ENCODE measurements at regions not wholly inside any gene's neighbourhood (a gene's known extent, or its start where the extent isn't known, plus 50 kb on each side); places are given as distances from the start of the nearest gene placed in this dataset.

DNA sequence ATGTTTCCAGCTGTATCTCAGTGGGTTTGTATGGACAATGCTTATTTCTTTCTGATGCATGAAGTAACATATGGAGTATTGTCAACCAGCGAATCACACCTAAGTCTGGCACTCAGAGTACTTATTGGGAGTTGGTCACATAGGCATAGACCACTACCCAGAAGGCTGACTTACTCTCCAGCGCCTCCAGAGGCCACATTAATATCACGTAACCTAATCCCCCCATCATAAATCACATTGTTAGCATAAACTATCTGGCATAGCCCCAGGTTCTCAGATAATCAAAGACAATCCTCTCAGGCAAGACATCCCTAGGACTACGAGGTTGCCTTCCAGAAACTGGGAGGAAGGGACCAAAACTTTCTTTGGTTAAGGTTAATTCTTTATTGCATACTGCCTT is 560.5 kb upstream of the PABPC4L start:
- WGBS, result 67% methylated on average over 4 of the region's 4 CpGs
- intact Hi-C loops (cut with DNase I), result no loop called here
- no peak for ATAC-seq
- no peaks in the 10 kb centered on the region for H3K9me3 ChIP-seq (ENCODE audit: control insufficient read depth, low read length)
- no peak overlapping the region for H3K27ac ChIP-seq (ENCODE audit: low read length)
- H3K27me3 ChIP-seq (ENCODE audit: control insufficient read depth, insufficient read depth), result no peaks in the 10 kb centered on the region
- no peak for DNase-seq
- H3K4me3 ChIP-seq (ENCODE audit: low read length), result no peak overlapping the region
- H3K4me1 ChIP-seq (ENCODE audit: control insufficient read depth, insufficient read depth, low read length), result no peaks in the 10 kb centered on the region

DNA sequence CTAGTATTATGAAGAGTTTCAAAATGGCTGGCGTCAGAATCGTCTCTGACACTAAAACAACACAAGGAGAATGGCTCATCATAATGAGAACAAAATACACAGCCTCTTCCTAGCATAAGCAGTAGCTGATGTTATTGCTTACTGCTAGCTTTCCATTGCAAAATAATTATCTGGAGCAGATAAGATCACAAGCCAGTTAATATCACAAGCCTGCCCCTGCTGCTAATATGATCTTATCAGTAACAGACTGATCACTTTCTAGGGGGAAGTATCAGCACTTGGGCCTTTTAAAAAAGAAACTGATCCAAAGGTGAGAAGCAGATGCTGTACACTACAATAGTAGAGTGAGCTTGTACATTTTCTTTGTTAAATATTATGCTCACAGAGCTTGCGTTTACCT is 554.8 kb upstream of the PABPC4L start:
- Histone ChIP-seq H3K9me3 (ENCODE audit: control insufficient read depth, low read length) (no peaks in the 10 kb centered on the region), H3K27ac (ENCODE audit: low read length) (no peak overlapping the region), H3K27me3 (ENCODE audit: control insufficient read depth, insufficient read depth) (no peaks in the 10 kb centered on the region), H3K4me1 (ENCODE audit: control insufficient read depth, insufficient read depth, low read length) (no peaks in the 10 kb centered on the region), H3K4me3 (ENCODE audit: low read length) (no peak overlapping the region)
- DNase-seq (no peak), ATAC-seq (no peak)
- intact Hi-C loops (cut with DNase I), result no loop called here
- 85% methylated on average over 3 of the region's 3 CpGs for WGBS

DNA sequence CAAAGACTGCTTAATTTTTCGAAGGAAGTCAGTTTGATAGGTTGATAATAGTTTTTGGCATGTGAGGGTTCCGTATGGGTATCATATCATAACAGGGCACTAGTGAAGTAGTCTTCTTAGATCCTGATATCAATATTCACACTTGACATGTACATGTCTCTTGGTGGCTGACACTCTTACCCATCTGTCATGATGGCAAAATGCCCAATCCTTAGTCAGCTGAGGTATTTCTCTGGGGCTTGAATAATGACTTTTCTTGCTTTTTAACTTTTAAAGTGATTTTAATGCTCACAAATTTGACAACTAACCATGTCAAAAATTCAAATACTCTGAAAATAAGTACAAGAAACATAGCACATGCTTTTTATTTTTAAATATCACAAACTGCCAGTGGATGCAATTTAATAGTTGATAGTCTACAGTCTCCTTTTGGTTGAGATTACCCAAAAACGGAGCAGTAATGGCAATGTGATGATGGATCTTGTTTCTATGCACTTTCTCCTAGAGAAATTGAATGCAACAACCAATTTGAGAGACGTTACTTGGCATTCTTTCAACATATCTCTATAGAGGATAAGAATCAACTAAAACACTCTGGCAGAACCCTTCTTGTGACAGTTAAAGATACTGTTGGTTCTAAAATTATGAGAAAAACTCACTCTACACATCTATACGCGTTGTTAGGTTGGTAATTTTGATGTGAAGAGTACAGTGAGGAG is 552.9 kb upstream of the PABPC4L start:
- Histone ChIP-seq H3K4me3 (ENCODE audit: low read length) (no peak overlapping the region), H3K4me1 (ENCODE audit: control insufficient read depth, insufficient read depth, low read length) (no peaks in the 10 kb centered on the region), H3K9me3 (ENCODE audit: control insufficient read depth, low read length) (no peaks in the 10 kb centered on the region), H3K27ac (ENCODE audit: low read length) (no peak overlapping the region), H3K27me3 (ENCODE audit: control insufficient read depth, insufficient read depth) (no peaks in the 10 kb centered on the region)
- WGBS, result 42% methylated on average over 6 of the region's 6 CpGs
- DNase-seq (no peak), ATAC-seq (no peak)
- intact Hi-C loops (cut with DNase I), result no loop called here

DNA sequence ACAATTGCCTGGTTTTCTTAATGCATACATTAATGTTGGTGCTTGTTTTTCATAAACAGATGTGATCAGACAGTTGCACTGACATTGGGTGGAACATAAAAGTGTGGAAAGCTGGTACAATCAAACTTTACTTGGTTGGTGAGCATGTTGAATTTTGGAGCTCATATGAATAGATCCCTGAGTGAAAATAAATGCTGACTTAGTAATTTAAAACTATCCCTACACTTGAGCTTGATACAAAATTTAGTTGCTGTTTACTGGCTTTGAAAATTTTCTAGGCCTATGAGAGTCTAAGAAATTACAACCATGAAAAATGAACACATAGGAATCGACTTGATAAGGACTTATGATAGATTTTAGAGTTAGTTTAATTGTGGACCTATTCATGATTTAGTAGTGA is 551.8 kb upstream of the PABPC4L start:
- WGBS, result 68% methylated on average over 1 of the region's 1 CpG
- H3K4me1 ChIP-seq (ENCODE audit: control insufficient read depth, insufficient read depth, low read length), result no peaks in the 10 kb centered on the region
- no peak for DNase-seq
- no peaks in the 10 kb centered on the region for H3K27me3 ChIP-seq (ENCODE audit: control insufficient read depth, insufficient read depth)
- no peaks in the 10 kb centered on the region for H3K9me3 ChIP-seq (ENCODE audit: control insufficient read depth, low read length)
- intact Hi-C loops (cut with DNase I), result no loop called here
- no peak overlapping the region for H3K27ac ChIP-seq (ENCODE audit: low read length)
- ATAC-seq, result no peak
- no peak overlapping the region for H3K4me3 ChIP-seq (ENCODE audit: low read length)

DNA sequence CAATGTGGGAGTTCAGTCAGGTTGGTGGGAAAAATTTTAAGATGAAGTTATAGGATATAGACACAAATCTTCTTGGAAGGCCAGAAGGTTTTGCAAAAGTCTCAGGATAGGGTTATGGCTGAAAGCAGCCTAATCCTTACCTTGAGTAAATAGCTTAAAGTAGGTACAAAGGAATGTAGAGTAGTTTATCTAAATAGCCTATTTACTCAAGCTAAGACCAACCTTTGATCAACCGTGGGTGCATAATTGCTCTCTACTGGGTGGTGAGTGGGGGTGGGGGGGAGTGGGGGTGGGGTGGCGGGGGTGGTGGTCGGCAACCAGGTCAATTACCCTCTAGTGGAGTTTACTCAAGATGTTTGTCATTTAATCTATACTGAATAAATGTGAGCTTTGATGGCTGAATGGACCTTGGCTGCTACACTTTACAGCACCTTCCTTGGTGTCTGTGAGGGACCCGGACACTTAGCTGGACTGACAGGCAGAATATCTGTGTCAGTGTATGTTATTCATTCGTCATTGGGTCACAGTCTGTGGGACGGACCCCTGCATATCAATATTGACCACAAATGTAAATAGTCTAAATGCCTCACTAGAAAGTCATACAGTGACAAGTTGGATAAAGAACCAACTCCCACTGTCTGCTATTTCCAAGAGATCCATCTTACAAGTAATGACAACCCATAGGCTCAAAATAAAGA is 545.7 kb upstream of the PABPC4L start:
- H3K4me1 ChIP-seq (ENCODE audit: control insufficient read depth, insufficient read depth, low read length), result no peaks in the 10 kb centered on the region
- no peak overlapping the region for H3K27ac ChIP-seq (ENCODE audit: low read length)
- H3K4me3 ChIP-seq (ENCODE audit: low read length), result no peak overlapping the region
- ATAC-seq (no peak), DNase-seq (no peak)
- H3K9me3 ChIP-seq (ENCODE audit: control insufficient read depth, low read length), result no peaks in the 10 kb centered on the region
- WGBS, result 64% methylated on average over 6 of the region's 6 CpGs
- intact Hi-C loops (cut with DNase I), result no loop called here
- no peaks in the 10 kb centered on the region for H3K27me3 ChIP-seq (ENCODE audit: control insufficient read depth, insufficient read depth)

DNA sequence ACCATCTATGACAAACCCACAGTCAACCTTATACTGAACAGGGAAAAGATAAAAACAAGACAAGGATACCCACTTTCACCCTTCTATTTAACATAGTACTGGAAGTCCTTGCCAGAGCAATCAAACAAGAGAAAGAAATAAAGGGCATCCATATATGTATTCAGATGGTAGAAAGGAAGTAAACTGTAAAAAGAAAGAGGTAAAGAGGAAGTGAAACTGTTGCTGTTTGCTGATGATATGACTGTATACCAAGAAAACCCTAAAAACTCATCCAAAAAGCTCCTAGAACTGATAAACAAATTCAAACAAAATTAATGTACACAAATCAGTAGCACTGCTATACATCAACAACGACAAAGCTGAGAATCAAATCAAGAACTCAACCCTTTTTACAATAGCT is 538.7 kb upstream of the PABPC4L start:
- no peaks in the 10 kb centered on the region for H3K9me3 ChIP-seq (ENCODE audit: control insufficient read depth, low read length)
- intact Hi-C loops (cut with DNase I), result no loop called here
- H3K27ac ChIP-seq (ENCODE audit: low read length), result no peak overlapping the region
- H3K4me1 ChIP-seq (ENCODE audit: control insufficient read depth, insufficient read depth, low read length), result no peaks in the 10 kb centered on the region
- H3K4me3 ChIP-seq (ENCODE audit: low read length), result no peak overlapping the region
- no peak for ATAC-seq
- 85% methylated on average over 1 of the region's 1 CpG for WGBS
- DNase-seq, result no peak
- H3K27me3 ChIP-seq (ENCODE audit: control insufficient read depth, insufficient read depth), result no peaks in the 10 kb centered on the region

DNA sequence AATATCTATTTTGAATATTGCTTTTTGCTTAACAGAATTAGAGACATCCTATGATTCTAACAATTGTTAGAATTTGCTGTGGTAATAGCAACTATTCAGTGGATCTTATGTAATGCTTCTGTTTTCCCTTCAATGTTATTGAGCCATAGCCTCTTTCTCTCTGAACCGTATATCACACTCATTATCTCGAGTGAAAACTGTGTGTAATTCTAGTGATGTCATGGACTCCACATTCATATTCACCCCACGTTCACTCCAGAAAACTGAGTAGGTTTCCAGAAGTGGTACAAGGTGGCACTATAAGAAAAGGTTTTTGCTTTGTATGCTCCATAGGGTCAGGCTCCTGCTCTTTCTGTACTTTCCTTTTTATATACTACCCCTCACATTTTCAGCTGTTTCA is 534.3 kb upstream of the PABPC4L start:
- Histone ChIP-seq H3K27ac (ENCODE audit: low read length) (no peak overlapping the region), H3K9me3 (ENCODE audit: control insufficient read depth, low read length) (no peaks in the 10 kb centered on the region), H3K4me1 (ENCODE audit: control insufficient read depth, insufficient read depth, low read length) (no peaks in the 10 kb centered on the region), H3K27me3 (ENCODE audit: control insufficient read depth, insufficient read depth) (no peaks in the 10 kb centered on the region), H3K4me3 (ENCODE audit: low read length) (no peak overlapping the region)
- intact Hi-C loops (cut with DNase I), result no loop called here
- DNase-seq (no peak), ATAC-seq (no peak)
- 51% methylated on average over 3 of the region's 3 CpGs for WGBS

DNA sequence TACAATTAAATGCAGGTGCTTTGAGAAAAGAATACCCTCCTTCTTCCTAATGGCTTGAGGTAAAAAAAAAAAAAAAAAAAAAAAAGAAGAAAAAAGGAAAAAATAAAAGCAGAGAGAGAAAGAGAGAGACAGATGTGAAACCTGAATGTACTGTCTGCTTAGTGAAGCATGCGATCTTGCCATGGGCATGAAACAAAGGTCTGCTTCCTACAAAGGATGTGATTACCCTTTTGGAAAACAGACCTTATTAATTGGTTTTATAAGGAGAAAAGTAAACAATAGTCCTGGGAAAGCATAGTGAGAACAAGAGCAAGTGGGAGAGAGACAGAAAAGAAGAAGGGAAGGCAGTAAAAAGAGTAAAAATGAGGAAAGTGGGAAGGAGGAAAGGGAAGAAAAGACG is 526.1 kb upstream of the PABPC4L start:
- DNase-seq (no peak), ATAC-seq (no peak)
- Histone ChIP-seq H3K27ac (ENCODE audit: low read length) (no peak overlapping the region), H3K9me3 (ENCODE audit: control insufficient read depth, low read length) (no peaks in the 10 kb centered on the region), H3K4me3 (ENCODE audit: low read length) (no peak overlapping the region), H3K27me3 (ENCODE audit: control insufficient read depth, insufficient read depth) (no peaks in the 10 kb centered on the region), H3K4me1 (ENCODE audit: control insufficient read depth, insufficient read depth, low read length) (no peaks in the 10 kb centered on the region)
- intact Hi-C loops (cut with DNase I), result no loop called here
- WGBS, result 81% methylated on average over 2 of the region's 2 CpGs

DNA sequence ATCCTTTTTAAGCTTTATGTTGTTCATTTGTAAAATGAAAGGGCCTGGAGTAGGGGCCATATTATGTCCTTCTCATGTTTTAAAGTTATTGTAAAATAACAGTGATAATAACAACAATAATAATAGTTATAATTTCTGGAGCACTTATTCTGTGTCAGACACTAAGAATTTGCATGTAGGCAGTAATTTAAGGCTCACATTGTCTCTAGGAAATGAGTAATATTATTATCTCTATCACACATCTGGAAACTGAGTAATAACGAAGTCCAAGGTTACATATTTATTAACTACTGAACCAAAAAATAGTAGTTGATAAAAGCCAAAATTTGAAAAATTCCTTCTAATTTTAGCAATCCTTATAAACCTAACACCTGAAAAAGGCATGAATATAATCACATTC is 520.7 kb upstream of the PABPC4L start:
- ATAC-seq (no peak), DNase-seq (no peak)
- Histone ChIP-seq H3K27me3 (ENCODE audit: control insufficient read depth, insufficient read depth) (no peaks in the 10 kb centered on the region), H3K27ac (ENCODE audit: low read length) (no peak overlapping the region), H3K4me1 (ENCODE audit: control insufficient read depth, insufficient read depth, low read length) (no peaks in the 10 kb centered on the region), H3K9me3 (ENCODE audit: control insufficient read depth, low read length) (no peaks in the 10 kb centered on the region), H3K4me3 (ENCODE audit: low read length) (no peak overlapping the region)
- WGBS, result 68% methylated on average over 1 of the region's 1 CpG
- intact Hi-C loops (cut with DNase I), result no loop called here

DNA sequence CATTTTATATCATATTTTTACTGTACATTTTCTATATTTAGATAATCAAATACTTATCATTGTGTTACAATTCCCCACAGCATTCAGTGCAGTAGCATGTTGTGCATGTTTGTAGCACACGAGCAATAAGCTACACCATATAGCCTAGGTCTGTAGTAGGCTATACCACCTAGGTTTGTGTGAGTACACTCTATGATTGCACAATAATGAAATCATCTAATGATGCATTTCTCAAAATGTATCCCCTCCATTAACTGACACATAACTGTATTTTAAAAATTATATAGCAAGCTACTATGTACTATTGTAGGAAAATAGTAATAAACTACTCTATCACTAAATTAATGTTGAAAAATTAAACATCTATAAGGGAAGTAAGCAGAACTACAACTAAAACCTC is 518.4 kb upstream of the PABPC4L start:
- Histone ChIP-seq H3K4me3 (ENCODE audit: low read length) (no peak overlapping the region), H3K27ac (ENCODE audit: low read length) (no peak overlapping the region), H3K4me1 (ENCODE audit: control insufficient read depth, insufficient read depth, low read length) (no peaks in the 10 kb centered on the region), H3K27me3 (ENCODE audit: control insufficient read depth, insufficient read depth) (no peaks in the 10 kb centered on the region), H3K9me3 (ENCODE audit: control insufficient read depth, low read length) (no peaks in the 10 kb centered on the region)
- 90% methylated on average over 1 of the region's 1 CpG for WGBS
- DNase-seq, result no peak
- intact Hi-C loops (cut with DNase I), result no loop called here
- no peak for ATAC-seq

DNA sequence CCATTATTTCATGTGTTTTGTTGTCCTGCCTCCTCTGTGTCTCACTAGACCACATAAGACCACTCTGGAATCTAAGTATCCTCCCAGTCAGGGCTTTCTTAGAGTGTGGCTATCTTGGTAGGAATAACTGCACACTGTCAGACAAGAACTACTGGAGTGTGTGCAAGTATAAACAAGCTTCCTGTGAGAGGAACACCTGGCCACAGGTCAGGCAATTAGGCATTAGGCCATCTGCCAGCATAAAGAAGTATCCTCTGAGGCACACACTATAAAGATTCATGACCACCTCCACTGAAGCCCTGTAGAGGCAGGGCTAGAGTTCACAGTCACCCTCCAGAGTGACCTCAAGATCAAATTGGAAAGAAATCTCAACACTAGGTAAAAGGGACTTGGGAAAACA is 507.0 kb upstream of the PABPC4L start:
- intact Hi-C loops (cut with DNase I), result no loop called here
- H3K4me3 ChIP-seq (ENCODE audit: low read length), result no peak overlapping the region
- H3K27ac ChIP-seq (ENCODE audit: low read length), result no peak overlapping the region
- ATAC-seq (no peak), DNase-seq (no peak)
- H3K4me1 ChIP-seq (ENCODE audit: control insufficient read depth, insufficient read depth, low read length), result no peaks in the 10 kb centered on the region
- H3K27me3 ChIP-seq (ENCODE audit: control insufficient read depth, insufficient read depth), result no peaks in the 10 kb centered on the region
- H3K9me3 ChIP-seq (ENCODE audit: control insufficient read depth, low read length), result no peaks in the 10 kb centered on the region

DNA sequence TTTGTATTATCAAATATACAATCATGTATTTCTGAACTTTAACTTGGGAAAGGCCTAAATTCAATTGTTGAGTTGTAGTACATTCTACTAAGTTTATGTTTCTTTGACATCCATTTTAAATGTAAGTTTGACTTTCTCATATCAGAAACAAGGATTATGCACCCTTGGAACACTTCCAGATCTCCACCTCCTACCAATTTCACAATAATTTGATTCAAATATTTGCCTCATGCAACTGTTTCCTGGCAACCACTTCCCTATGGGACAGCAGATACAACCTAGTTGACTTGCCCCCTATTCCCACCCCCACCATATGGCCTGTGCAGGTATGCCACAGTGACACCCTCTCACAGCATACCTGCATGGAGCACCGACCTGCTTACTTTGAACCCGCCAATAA is 506.4 kb upstream of the PABPC4L start:
- no peak overlapping the region for H3K27ac ChIP-seq (ENCODE audit: low read length)
- no peaks in the 10 kb centered on the region for H3K9me3 ChIP-seq (ENCODE audit: control insufficient read depth, low read length)
- ATAC-seq (no peak), DNase-seq (no peak)
- H3K27me3 ChIP-seq (ENCODE audit: control insufficient read depth, insufficient read depth), result no peaks in the 10 kb centered on the region
- H3K4me1 ChIP-seq (ENCODE audit: control insufficient read depth, insufficient read depth, low read length), result no peaks in the 10 kb centered on the region
- WGBS, result 97% methylated on average over 2 of the region's 2 CpGs
- no peak overlapping the region for H3K4me3 ChIP-seq (ENCODE audit: low read length)
- intact Hi-C loops (cut with DNase I), result no loop called here

Measured in right cardiac atrium (tissue), 5 donors.